ENCODE measurements at regions not wholly inside any gene's neighbourhood (a gene's known extent, or its start where the extent isn't known, plus 50 kb on each side); places are given as distances from the start of the nearest gene placed in this dataset.

GRCh38 chr21:27045281-27045985 lies 78.5 kb upstream of the ADAMTS5 start:
- intact Hi-C loops (cut with micrococcal nuclease) = no loop called here
- H3K4me2 ChIP-seq (ENCODE audit: insufficient read depth, low read length) = no peak overlapping the region
- no peaks in the 10 kb centered on the region for H3K36me3 ChIP-seq (ENCODE audit: control insufficient read depth, insufficient read depth, low read length)
- no peaks in the 10 kb centered on the region for H3K9me3 ChIP-seq (replicated peaks; ENCODE audit: control insufficient read depth, insufficient read depth, low read depth, low read length)
- H2AFZ ChIP-seq (ENCODE audit: low read depth, low read length) = no peak overlapping the region
- H3K79me2 ChIP-seq (ENCODE audit: control insufficient read depth, insufficient read depth, low read length) = no peaks in the 10 kb centered on the region
- ChIA-PET POLR2A (no interaction called here), CTCF (ENCODE audit: low intra/inter-chr PET ratio) (no interaction called here)
- 0% methylated on average over 3 of the region's 3 CpGs for WGBS (ENCODE audit: insufficient coverage, low coverage, missing lambda C conversion rate)
- DNase-seq (ENCODE audit: extremely low read depth in 1 of 4, low spot score in 3 of 4) (no peak), FAIRE-seq (no peak), ATAC-seq (no peak)
- H3K9me1 ChIP-seq (ENCODE audit: control insufficient read depth, insufficient read depth, low read length) = no peaks in the 10 kb centered on the region
- TF ChIP-seq MTA2 (IDR thresholded peaks at IDR 0.05; ENCODE audit: low read depth) (no peak), CREB5 (CRISPR knock-in tag; IDR thresholded peaks at IDR 0.05) (no peak), FOXK2 (conservative IDR thresholded peaks at IDR 0.05 in 1 of 2, IDR thresholded peaks at IDR 0.05 in 1 of 2; ENCODE audit: low read depth in 2 of 2) (no peak), NCOA6 (IDR thresholded peaks at IDR 0.05) (no peak), ZNF511 (CRISPR knock-in tag; IDR thresholded peaks at IDR 0.05) (no peak), ZNF184 (CRISPR knock-in tag; IDR thresholded peaks at IDR 0.05) (no peak), CBX5 (IDR thresholded peaks at IDR 0.05; ENCODE audit: borderline replicate concordance, low read depth) (no peak), TFAM (CRISPR knock-in tag; conservative IDR thresholded peaks at IDR 0.05) (no peak), BHLHE40 (IDR thresholded peaks at IDR 0.05; ENCODE audit: low read length) (no peak), ZNF766 (CRISPR knock-in tag; conservative IDR thresholded peaks at IDR 0.05) (no peak), ZNF589 (CRISPR knock-in tag; IDR thresholded peaks at IDR 0.05; ENCODE audit: low read depth) (no peak)
- no peak overlapping the region for H3K4me3 ChIP-seq
- no peaks in the 10 kb centered on the region for H3K27me3 ChIP-seq (ENCODE audit: control insufficient read depth in 2 of 2, insufficient read depth in 2 of 2, low read length in 2 of 2)
- no TSS peak for BruUV-seq (replicated peaks)
- H4K20me1 ChIP-seq (replicated peaks; ENCODE audit: control insufficient read depth, insufficient read depth, low read length) = no peaks in the 10 kb centered on the region
- no peaks in the 10 kb centered on the region for H3K4me1 ChIP-seq (replicated peaks in 1 of 2; ENCODE audit: control insufficient read depth in 2 of 2, insufficient read depth in 2 of 2, low read length in 2 of 2)
- no peak overlapping the region for H3K27ac ChIP-seq (ENCODE audit: extremely low read depth, low read depth, low read length)
- in situ Hi-C loops (cut with MboI) = no loop called here
- no peak overlapping the region for H3K9ac ChIP-seq (ENCODE audit: insufficient read depth in 1 of 2, low read depth in 2 of 2, low read length in 2 of 2)
